ENCODE measurements at regions not wholly inside any gene's neighbourhood (a gene's known extent, or its start where the extent isn't known, plus 50 kb on each side); places are given as distances from the start of the nearest gene placed in this dataset.

DNA sequence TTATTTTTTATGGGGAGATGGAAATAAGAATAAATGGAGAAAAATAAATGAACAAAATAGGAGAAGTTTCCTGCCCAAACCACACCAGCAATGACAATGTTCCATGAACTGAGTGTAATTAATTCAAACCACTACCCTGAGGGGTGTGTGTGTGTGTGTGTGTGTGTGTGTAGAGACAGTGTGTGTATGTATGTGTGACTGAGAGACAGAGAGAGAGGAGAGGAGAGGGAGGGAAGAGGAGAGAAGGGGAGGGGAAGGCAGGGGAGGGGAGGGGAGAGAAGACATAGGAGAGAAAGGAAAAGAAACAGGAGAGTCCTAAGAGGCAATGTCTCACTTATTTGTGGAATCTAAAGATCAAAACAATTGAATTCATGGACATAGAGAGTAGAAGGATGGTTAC, 65.0 kb upstream of the POU2AF1 start:
- DNase-seq, result no peak

- DNase-seq, result no peak
Measured at GRCh38 chr11:111443640-111444039, 64.6 kb upstream of the POU2AF1 start.

GRCh38 chr11:111443032-111443431, 64.0 kb upstream of the POU2AF1 start:
- DNase-seq, result no peak

- no peak for DNase-seq
Measured at GRCh38 chr11:111441443-111441842, 62.4 kb upstream of the POU2AF1 start.

- DNase-seq, result no peak
Measured at GRCh38 chr11:111440416-111441205, 61.5 kb upstream of the POU2AF1 start.

DNA sequence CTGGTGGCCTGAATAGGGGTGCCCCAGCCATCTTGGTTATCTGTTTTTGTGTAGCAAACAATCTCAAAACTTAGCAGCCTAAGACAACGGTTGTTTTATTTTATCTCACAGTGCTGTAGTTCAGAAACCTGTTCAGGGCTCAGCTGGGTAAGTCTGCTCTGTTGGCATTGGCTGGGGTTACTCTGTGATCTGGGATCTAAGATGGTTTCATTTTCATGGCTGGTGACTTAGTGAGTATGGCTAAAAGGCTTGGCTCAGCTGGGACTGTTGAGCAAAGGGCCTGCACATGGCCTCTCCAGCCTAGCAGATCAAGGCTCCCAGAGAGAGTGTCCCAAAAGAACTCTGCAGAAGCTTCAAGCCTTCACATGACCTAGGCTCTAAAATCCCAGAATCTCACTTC, 60.8 kb upstream of the POU2AF1 start:
- DNase-seq, result no peak

- DNase-seq, result no peak
Measured at GRCh38 chr11:111438846-111439520, 59.9 kb upstream of the POU2AF1 start.

DNA sequence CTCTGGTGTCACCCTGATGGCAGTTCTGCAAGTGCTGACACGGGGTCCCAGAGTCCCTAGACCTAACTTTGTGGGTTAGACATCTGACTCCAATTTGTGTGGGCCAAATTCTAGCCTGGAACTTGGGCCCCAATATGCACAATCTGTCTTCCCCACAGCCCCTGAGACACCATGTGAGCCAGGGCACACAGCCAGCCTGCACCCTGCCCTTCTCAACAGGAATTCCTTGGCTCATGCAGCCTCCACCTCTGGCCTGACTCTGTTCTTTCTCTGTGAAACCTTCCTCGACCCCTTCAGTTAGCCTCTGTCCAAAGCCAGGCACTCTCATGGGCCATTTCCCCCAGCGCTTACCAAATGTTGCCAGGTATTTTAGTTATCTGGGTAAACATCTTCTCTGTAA, 59.1 kb upstream of the POU2AF1 start:
- no peak for DNase-seq

DNA sequence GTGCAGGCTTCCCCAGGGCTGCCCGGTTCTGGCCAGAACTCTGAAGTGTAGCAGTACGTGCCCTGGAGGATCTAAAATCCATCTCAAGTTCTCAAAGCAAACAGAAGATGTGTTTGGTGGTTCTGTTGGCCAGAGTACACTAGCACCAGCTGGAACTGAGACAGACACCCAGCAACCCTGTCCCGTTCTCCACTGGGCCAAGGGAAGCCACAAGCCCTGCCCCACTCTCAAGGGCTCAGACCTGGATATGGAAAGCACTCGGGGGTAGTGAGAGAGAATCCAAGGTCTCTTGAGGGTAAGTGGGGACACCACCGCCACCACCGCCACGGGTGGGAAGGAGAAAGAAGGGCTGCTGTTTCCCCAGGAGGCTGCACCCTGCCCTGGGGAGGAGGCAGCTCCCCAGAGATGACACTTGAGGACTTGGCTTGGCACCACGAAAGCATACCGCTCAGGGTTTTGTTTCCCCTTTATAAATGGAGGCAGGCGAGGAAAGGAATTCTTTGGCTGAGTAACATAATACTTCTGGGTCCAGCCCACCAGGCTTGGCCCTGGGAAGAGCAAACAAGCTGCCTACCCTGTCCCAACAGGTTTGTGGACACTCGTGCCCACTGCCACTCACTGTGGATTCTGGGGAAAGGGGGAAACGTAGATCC, 56.1 kb upstream of the POU2AF1 start:
- DNase-seq, result no peak

DNA sequence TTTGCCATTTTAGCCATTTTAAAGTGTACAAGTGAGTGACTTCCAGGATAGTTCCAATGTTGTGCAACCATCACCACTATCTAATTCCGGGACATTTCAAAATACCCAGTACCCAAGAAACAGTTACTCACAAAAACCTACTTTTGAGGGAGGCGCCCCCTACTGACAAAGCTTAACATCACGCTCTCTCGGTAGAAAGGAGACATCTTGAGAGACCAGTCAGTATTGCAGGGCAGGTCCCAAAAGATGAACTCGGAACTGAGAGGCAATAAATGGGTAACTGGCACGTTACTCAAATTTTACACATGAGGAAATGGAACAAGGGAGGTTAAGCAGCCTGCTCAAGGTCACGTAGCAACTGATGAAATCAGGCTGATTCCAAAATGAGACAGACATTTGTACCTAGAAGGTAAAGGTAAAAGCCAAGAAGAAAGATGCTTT, 50.0 kb upstream of the POU2AF1 start:
- peak; percentile 60 for DNase-seq
